Uterus (tissue), 3 donors: ENCODE measurements at regions not wholly inside any gene's neighbourhood (a gene's known extent, or its start where the extent isn't known, plus 50 kb on each side); places are given as distances from the start of the nearest gene placed in this dataset.

Experiments used
- DNase-seq, 2 donors: peaks; one replicate each; pipeline ENCODE4 v3.0.0-alpha.2; 2019 to 2020
- H3K27ac ChIP-seq, 2 donors: fragments of 200-600 bp; sonication (generic); 1 replicate in 1 of 2; 2 replicates in 1 of 2; pipeline ENCODE4 v1.5.1; 2016 to 2018
- H3K27me3 ChIP-seq, 2 donors: fragments of 200-600 bp; sonication (generic); one replicate each; pipeline ENCODE4 v1.5.1; 2018 to 2019; ENCODE audit warnings: control low read depth in 1 of 2
- H3K36me3 ChIP-seq, 2 donors: fragments of 200-600 bp; sonication (generic); one replicate each; pipeline ENCODE4 v1.5.1; 2019; ENCODE audit warnings: control low read depth in 1 of 2
- H3K4me1 ChIP-seq, 2 donors: fragments of 200-600 bp; sonication (generic); one replicate each; pipeline ENCODE4 v1.5.1; 2018 to 2019; ENCODE audit warnings: control low read depth in 1 of 2
- H3K4me3 ChIP-seq, 2 donors: fragments of 200-600 bp; sonication (generic); 1 replicate in 1 of 2; 2 replicates in 1 of 2; pipeline ENCODE4 v1.5.1; 2018 to 2019; ENCODE audit warnings: mild to moderate bottlenecking in 1 of 2
- H3K9me3 ChIP-seq, 2 donors: fragments of 200-600 bp; sonication (generic); one replicate each; pipeline ENCODE4 v1.5.1; 2019; ENCODE audit warnings: control low read depth in 1 of 2
- POLR2A ChIP-seq, 2 donors: fragments of 450-650 bp; IDR thresholded peaks; one replicate each; pipeline ENCODE4 v1.6.1; 2016; ENCODE audit warnings: antibody characterized with exemption in 2 of 2, mild to moderate bottlenecking in 1 of 2, moderate library complexity in 1 of 2
- intact Hi-C: fragments of 100-400 bp; cut with DNase I; formaldehyde crosslinking; loops from one replicate; pipeline ENCODE4 v1.15.1; 2023; ENCODE audit warnings: low total_unique reads
- TF ChIP-seq, protein P1 (sequence below), 4 experiments: fragments of 200-600 bp in 2 of 4; fragments of 450-650 bp in 2 of 4; sonication (generic) in 2 of 4; IDR thresholded peaks; one replicate each; pipeline ENCODE4 v1.5.1; 2016 to 2019; ENCODE audit warnings: antibody characterized with exemption in 4 of 4, mild to moderate bottlenecking in 2 of 4, moderate library complexity in 1 of 4
- donor health status: DM: yes; HTN: yes; CAD: no.

DNA sequence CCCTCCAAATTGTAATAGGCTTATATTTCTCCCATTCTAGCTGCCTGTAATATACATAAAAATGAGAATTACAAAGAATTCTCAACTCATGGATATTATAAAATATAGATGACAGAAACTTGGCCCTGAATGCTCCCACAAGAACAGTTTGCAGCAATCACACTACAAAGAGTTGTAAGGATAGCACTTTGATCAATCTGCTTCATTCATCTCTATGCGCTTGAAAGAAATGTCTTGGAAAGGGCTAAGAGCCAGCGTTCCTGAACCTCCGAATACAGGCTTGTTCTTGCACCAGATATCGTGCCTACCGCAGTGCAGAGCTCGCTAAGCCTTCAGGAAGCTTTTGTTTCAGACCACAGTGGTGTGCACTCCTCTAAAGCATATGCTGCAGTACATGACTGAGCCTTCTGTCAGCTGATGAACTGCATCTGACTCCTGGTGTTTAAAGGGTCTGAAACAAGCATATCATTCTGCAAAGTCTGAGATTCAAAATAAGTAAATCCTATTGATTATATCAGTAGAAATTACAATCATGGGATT lies 417.6 kb upstream of the ZFP42 start:
- Histone ChIP-seq H3K4me3 (no peak overlapping the region), H3K4me1 (no peaks in the 10 kb centered on the region), H3K27ac (no peak overlapping the region), H3K27me3 (no peaks in the 10 kb centered on the region), H3K36me3 (no peaks in the 10 kb centered on the region), H3K9me3 (no peaks in the 10 kb centered on the region)
- TF ChIP-seq, protein P1, sequence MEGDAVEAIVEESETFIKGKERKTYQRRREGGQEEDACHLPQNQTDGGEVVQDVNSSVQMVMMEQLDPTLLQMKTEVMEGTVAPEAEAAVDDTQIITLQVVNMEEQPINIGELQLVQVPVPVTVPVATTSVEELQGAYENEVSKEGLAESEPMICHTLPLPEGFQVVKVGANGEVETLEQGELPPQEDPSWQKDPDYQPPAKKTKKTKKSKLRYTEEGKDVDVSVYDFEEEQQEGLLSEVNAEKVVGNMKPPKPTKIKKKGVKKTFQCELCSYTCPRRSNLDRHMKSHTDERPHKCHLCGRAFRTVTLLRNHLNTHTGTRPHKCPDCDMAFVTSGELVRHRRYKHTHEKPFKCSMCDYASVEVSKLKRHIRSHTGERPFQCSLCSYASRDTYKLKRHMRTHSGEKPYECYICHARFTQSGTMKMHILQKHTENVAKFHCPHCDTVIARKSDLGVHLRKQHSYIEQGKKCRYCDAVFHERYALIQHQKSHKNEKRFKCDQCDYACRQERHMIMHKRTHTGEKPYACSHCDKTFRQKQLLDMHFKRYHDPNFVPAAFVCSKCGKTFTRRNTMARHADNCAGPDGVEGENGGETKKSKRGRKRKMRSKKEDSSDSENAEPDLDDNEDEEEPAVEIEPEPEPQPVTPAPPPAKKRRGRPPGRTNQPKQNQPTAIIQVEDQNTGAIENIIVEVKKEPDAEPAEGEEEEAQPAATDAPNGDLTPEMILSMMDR (IDR thresholded peaks at IDR 0.05), result no peak
- no peak for TF ChIP-seq POLR2A (IDR thresholded peaks at IDR 0.05)
- intact Hi-C loops, result no loop called here
- DNase-seq, result no peak

DNA sequence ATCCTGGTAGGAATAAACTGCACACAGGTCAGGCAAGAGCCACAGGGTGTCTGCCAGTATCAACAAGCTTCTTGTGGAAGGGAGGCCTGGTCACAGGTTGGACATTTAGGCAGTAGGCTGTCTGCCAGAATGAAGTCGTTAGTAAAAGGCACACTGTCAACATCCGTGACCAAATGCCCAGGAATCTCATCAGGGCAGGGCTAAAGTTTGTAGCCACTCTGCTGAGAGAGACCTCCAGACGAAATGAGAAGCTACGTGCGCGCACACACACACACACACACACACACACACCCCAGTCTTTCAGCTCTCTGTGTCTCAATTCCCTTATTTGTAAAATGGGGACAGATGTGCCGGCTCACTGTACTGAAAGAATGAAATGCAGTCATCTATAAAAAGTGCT lies 408.7 kb upstream of the ZFP42 start:
- TF ChIP-seq, protein P1 (IDR thresholded peaks at IDR 0.05), result no peak
- TF ChIP-seq POLR2A (IDR thresholded peaks at IDR 0.05), result no peak
- Histone ChIP-seq H3K27me3 (no peaks in the 10 kb centered on the region), H3K9me3 (no peaks in the 10 kb centered on the region), H3K27ac (no peak overlapping the region), H3K4me3 (no peak overlapping the region), H3K36me3 (no peaks in the 10 kb centered on the region), H3K4me1 (no peaks in the 10 kb centered on the region)
- no peak for DNase-seq
- intact Hi-C loops, result no loop called here

DNA sequence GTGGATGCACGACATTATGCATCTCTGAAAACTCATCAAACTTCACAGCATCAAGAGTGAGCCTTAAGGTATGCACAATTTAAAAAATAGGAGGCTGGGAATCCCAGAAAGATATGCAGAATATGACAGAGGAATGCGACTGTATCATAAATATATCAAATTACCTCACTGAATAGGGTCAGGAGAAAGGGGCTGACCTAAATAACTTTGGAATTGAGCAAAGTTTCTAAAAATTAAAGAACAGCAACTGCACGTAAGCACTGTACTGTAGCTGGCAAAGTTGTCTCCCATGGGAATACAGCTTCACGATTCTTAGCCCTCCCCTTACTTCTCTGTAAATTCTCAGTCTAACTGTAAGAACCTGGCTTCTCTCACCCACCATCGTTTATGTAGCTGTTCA lies 397.4 kb upstream of the ZFP42 start:
- DNase-seq, result no peak
- H3K4me1 ChIP-seq, result no peaks in the 10 kb centered on the region
- H3K27ac ChIP-seq, result no peak overlapping the region
- no peaks in the 10 kb centered on the region for H3K36me3 ChIP-seq
- no peaks in the 10 kb centered on the region for H3K9me3 ChIP-seq
- H3K4me3 ChIP-seq, result no peak overlapping the region
- intact Hi-C loops, result no loop called here
- TF ChIP-seq, protein P1 (IDR thresholded peaks at IDR 0.05), result no peak
- TF ChIP-seq POLR2A (IDR thresholded peaks at IDR 0.05), result no peak
- no peaks in the 10 kb centered on the region for H3K27me3 ChIP-seq

DNA sequence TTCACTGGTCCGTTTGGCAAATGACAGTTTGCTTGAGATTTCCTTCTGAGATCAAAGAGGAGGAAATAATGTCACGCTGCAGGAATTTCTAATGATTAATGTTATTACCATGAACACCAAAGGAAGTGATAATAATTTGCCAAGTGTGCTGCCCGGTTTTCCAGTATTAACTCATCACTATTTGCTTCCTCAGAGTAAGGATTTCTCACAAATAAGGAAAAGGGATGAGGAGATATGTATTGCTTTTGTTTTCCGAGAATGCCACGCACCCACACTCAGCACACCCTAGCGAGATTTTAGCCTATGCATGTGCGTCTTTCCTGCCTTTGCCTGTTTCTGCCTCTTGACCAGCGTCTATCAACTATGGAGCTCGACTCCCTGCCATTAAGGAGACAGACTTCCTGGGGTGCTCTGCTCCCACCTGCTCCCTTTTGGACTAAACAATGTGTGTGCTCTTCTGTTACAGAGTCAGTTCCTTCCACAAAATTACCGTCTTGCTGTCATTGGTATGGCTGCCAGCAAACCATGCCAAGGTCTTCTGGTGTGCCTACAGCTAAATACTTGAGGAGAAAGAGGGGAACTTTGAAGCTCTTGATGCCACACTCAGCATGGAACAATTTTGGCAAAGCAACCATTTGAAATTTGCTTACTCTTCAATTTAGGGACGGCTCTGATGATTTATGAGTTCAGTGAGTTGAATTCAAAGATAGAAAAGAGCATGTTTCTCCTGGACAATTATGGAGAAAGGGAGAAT lies 393.1 kb upstream of the ZFP42 start:
- Histone ChIP-seq H3K4me1 (no peaks in the 10 kb centered on the region), H3K9me3 (no peaks in the 10 kb centered on the region), H3K27ac (no peak overlapping the region), H3K36me3 (no peaks in the 10 kb centered on the region), H3K27me3 (no peaks in the 10 kb centered on the region), H3K4me3 (no peak overlapping the region)
- DNase-seq, result no peak
- TF ChIP-seq POLR2A (IDR thresholded peaks at IDR 0.05), result no peak
- TF ChIP-seq, protein P1 (IDR thresholded peaks at IDR 0.05), result no peak
- intact Hi-C loops, result no loop called here

DNA sequence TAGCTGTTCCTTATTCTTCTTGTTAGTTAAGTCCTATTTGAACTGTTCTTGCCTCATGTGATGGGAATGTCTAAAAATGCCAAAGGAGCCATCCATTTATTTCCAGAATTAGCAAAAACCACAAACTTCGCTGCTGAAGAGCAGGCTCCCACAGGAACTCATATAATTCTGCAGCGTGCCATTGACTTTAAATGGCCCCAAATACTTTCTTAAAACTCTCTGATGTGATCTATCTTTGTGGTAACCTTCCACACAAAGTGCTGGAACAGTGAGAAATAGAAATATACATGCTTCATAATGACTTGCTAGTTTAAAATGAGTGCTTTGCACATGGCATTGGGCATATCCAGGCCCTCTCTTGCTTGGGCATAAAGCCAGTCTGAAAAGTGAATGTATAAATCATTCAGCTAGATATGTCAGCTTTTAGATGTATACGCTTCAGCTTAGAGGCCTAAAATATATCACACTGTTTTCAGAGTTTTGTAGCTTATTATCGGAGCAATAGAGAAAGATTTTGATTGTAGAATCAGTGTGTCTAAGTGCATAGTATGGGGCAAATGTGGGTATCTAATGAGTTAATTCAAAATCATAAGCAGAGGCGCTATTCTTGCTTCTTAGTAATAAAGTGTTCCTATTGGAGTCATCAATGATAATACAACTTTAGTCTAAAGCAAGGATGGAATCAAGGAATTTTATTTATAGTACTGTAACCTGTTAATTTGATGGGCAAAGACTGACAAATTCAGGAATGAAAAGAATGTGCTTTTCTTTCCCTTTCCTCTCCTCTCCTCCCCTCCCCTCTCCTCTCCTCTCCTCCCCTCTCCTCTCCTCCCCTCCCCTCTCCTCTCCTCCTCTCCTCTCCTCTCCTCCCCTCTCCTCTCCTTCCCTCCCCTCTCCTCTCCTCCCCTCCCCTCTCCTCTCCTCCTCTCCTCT lies 392.2 kb upstream of the ZFP42 start:
- no peaks in the 10 kb centered on the region for H3K27me3 ChIP-seq
- intact Hi-C loops, result no loop called here
- H3K9me3 ChIP-seq, result no peaks in the 10 kb centered on the region
- DNase-seq, result no peak
- no peak overlapping the region for H3K4me3 ChIP-seq
- TF ChIP-seq, protein P1 (IDR thresholded peaks at IDR 0.05), result no peak
- no peak for TF ChIP-seq POLR2A (IDR thresholded peaks at IDR 0.05)
- H3K27ac ChIP-seq, result no peak overlapping the region
- no peaks in the 10 kb centered on the region for H3K4me1 ChIP-seq
- no peaks in the 10 kb centered on the region for H3K36me3 ChIP-seq
